ENCODE measurements at regions not wholly inside any gene's neighbourhood (a gene's known extent, or its start where the extent isn't known, plus 50 kb on each side); places are given as distances from the start of the nearest gene placed in this dataset.

DNA sequence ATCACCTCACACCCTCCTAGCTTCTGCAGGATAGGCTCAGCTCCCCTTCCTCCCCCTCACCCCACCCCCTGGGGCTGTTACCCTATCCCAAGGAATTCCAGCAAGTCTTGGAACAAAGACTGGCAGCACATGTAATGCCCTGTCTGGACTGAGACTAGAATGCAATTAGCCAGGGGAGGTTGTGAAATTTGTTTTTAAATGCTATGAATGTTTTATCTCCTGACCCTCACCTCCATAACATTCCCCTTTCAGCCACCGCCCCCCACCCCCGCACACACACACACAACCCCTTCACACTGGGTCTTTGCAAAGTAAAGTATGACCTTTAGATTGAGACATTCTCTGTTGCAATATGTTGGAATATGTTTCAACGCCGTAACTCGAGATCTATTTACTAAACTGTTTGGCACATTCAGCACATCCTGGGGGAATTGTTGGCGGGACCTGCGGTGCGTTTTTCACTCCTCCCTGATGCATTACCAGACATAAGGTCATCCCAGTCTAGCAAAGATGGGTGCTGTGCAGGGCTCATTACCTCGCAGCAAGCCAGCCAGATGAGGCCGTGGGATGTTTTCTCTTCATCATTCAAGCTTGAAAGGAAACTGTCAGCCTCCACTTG, 290.7 kb upstream of the SLC14A2 start:
- DNase-seq (ENCODE audit: low spot score in 2 of 2), result no peak
- Mint-ChIP-seq H3K9me3 (no peaks in the 10 kb centered on the region), H3K4me3 (no peak overlapping the region), H3K27ac (no peak overlapping the region), H3K4me1 (no peaks in the 10 kb centered on the region), H3K36me3 (no peaks in the 10 kb centered on the region)
- ATAC-seq, result no peak

DNA sequence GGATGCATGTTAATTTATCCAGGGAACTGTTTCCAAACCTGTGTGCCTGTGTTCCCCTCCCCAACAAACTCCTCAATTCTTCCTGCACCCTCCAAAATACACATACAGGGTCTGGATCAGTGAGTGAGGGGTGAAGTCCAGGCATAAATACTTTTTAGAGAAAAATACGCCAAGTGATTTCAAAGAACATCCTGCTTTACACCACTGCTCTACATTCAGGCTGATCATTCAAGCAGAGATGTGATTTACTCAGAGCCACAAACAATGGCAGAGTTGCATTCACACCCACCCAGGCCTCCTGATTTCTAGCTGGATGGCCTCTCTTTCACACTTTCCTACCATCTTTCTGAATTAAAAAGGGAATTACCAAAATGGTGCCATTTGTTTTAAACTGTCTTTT, 289.5 kb upstream of the SLC14A2 start:
- Mint-ChIP-seq H3K4me1 (no peaks in the 10 kb centered on the region), H3K9me3 (no peaks in the 10 kb centered on the region), H3K4me3 (no peak overlapping the region), H3K36me3 (no peaks in the 10 kb centered on the region), H3K27ac (no peak overlapping the region)
- DNase-seq (ENCODE audit: low spot score in 2 of 2) (no peak), ATAC-seq (no peak)

DNA sequence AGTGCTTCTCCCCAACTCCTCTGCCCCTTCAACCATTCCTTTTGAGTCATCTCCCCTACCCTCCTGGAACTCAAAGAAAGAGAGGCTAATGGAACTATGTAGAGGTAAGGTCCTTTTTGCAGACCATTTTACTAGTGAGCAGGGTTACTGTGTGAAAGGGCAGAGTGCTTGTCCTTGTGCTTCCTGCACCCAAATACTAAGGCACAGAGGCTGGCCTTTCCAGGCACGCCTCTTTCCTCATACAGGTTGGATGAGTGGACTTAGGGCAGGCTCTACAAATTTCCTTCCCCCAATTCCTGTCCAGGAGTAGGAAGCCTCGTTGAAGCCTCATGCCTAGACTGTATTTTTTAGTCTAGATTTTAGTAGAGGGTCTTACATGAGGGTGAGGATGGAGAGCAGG, 288.8 kb upstream of the SLC14A2 start:
- Mint-ChIP-seq H3K9me3 (no peaks in the 10 kb centered on the region), H3K4me1 (no peaks in the 10 kb centered on the region), H3K4me3 (no peak overlapping the region), H3K36me3 (no peaks in the 10 kb centered on the region), H3K27ac (no peak overlapping the region)
- ATAC-seq, result no peak
- no peak for DNase-seq (ENCODE audit: low spot score in 2 of 2)

DNA sequence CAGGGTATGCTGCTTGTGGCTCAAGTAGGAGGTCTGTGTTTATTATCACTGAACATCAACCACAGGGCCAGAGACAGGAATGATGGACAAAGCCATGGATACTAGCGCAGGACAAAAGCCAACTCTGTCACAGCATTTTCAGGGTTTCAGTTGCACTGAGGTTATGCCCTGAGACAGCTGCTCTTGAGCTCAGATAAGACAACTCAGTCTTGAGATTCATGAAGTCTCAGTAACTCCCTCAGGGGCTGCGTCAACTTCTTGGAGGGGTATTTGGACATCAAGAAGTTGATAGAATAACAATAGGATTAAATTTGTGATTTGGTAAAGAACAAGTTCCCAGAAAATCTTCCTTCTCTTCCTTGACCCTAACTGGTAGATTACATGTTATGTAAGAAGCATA, 287.0 kb upstream of the SLC14A2 start:
- H3K36me3 Mint-ChIP-seq, result no peaks in the 10 kb centered on the region
- no peak overlapping the region for H3K4me3 Mint-ChIP-seq
- no peaks in the 10 kb centered on the region for H3K4me1 Mint-ChIP-seq

GRCh38 chr18:45328811-45329210, 286.5 kb upstream of the SLC14A2 start:
- no peak for ATAC-seq

More for the DNA sequence above, 287.0 kb upstream of the SLC14A2 start:
- no peaks in the 10 kb centered on the region for H3K9me3 Mint-ChIP-seq
- DNase-seq (ENCODE audit: low spot score in 2 of 2) (no peak), ATAC-seq (no peak)
- H3K27ac Mint-ChIP-seq, result no peak overlapping the region

DNA sequence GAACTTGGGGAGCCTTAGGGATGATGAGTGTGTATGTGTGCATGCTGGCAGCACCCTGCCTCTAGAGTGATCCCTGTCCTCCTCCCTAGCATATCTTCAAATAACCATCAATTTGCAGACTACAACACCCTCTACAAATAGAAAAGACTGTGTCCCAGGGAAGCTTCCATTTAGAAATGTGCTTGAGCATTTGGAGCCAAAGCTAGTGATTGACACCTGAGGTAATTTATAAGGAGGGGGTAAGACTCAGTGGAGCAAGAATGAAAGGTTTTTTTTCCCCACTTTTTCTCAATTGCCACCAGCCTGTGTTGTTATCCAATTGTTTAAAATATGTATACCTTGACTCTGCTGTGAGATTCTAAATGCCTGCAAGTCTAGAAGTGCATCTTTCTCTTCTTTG, 286.0 kb upstream of the SLC14A2 start:
- no peaks in the 10 kb centered on the region for H3K9me3 Mint-ChIP-seq
- no peak for ATAC-seq
- no peaks in the 10 kb centered on the region for H3K36me3 Mint-ChIP-seq

More at GRCh38 chr18:45328811-45329210, 286.5 kb upstream of the SLC14A2 start:
- Mint-ChIP-seq H3K9me3 (no peaks in the 10 kb centered on the region), H3K4me3 (no peak overlapping the region), H3K27ac (no peak overlapping the region), H3K36me3 (no peaks in the 10 kb centered on the region), H3K4me1 (no peaks in the 10 kb centered on the region)
- DNase-seq (ENCODE audit: low spot score in 2 of 2), result no peak

GRCh38 chr18:45330170-45330594, 285.1 kb upstream of the SLC14A2 start:
- no peak for DNase-seq (ENCODE audit: low spot score in 2 of 2)
- Mint-ChIP-seq H3K9me3 (no peaks in the 10 kb centered on the region), H3K4me1 (no peaks in the 10 kb centered on the region), H3K27ac (no peak overlapping the region), H3K4me3 (no peak overlapping the region), H3K36me3 (no peaks in the 10 kb centered on the region)
- ATAC-seq, result no peak

More for the DNA sequence above, 286.0 kb upstream of the SLC14A2 start:
- no peaks in the 10 kb centered on the region for H3K4me1 Mint-ChIP-seq
- H3K4me3 Mint-ChIP-seq, result no peak overlapping the region
- no peak for DNase-seq (ENCODE audit: low spot score in 2 of 2)
- H3K27ac Mint-ChIP-seq, result no peak overlapping the region

DNA sequence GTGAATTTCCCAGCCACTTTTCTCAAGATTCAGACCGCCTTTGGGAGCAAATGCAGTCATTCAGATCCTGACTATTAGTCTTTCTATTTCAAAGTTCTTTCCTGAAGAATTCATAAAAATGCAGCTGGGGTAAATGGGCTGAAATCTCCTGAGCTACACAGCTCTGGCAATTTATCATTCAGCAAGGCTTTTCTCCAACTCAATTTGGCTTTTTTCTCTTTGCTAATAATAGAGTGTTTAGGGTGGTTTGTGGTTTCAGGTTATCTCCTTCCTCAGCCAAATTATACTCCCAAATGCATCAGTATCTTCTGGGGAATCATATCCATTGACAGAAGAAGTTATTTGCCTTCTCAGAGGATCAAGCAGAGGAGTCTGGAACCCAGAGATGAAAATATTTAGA, 282.4 kb upstream of the SLC14A2 start:
- no peaks in the 10 kb centered on the region for H3K9me3 Mint-ChIP-seq
- no peak overlapping the region for H3K27ac Mint-ChIP-seq
- H3K4me3 Mint-ChIP-seq, result no peak overlapping the region
- DNase-seq (ENCODE audit: low spot score in 2 of 2), result no peak
- no peak for ATAC-seq
- no peaks in the 10 kb centered on the region for H3K4me1 Mint-ChIP-seq
- H3K36me3 Mint-ChIP-seq, result no peaks in the 10 kb centered on the region

GRCh38 chr18:45334191-45334590, 281.1 kb upstream of the SLC14A2 start:
- H3K4me1 Mint-ChIP-seq, result no peaks in the 10 kb centered on the region
- no peak for ATAC-seq
- no peaks in the 10 kb centered on the region for H3K36me3 Mint-ChIP-seq

DNA sequence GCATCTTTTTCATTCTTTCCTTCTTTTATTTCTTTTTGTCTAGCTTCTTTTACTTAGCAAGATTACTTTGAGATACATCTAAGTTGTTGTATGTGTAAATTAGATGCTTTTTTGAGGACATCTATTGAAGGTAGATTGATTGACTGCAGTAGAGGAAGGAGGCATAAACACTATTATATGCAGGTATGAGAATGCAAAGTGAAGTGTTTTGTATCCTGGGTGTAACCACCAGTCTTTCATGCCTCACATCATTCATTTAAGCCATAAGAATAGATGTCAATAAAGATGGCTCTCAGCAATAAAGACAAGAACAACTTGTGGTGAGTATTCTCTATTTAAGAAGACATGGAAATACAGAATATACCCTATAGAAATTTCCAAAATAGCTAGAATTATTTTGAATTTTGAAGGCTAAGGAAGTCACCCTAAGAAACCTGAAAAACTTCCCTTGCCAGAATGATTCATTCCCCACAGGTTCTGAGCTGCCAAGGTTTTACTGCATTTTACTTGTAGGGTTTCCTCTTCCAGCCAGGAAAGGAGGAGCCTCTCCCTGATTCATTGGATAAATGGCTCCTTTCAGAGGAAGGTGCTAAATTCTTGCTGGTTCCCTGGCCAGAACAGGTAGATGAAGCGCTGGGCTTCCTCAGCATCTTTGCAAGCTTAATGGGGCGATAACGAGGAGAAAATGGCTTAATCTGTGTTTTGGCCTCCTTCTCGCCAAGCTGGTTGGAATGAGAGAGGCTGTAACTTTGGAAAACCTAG, 279.8 kb upstream of the SLC14A2 start:
- no peak overlapping the region for H3K27ac Mint-ChIP-seq
- H3K9me3 Mint-ChIP-seq, result no peaks in the 10 kb centered on the region
- H3K4me1 Mint-ChIP-seq, result no peaks in the 10 kb centered on the region
- no peak overlapping the region for H3K4me3 Mint-ChIP-seq
- ATAC-seq (no peak), DNase-seq (ENCODE audit: low spot score in 2 of 2) (no peak)
- no peaks in the 10 kb centered on the region for H3K36me3 Mint-ChIP-seq

More at GRCh38 chr18:45334191-45334590, 281.1 kb upstream of the SLC14A2 start:
- Mint-ChIP-seq H3K4me3 (no peak overlapping the region), H3K9me3 (no peaks in the 10 kb centered on the region), H3K27ac (no peak overlapping the region)
- no peak for DNase-seq (ENCODE audit: low spot score in 2 of 2)

DNA sequence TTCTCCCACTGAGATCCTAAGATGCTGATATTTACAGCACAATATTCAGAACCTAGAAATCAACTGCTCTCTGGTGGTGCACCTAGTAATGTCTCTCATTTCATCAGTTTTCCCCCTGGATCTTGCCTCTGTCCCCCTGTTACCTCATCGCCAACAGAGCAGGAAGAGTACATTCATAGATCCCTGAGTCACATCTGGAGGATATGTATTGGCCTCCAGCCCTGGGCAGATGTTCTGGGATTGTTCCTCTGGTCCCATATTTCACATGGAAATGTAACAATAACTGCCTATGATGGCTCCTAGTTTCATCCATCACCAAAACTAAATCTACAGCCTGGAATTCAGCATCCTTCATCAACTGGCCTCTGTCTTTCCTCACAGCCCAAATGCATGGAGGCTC, 278.8 kb upstream of the SLC14A2 start:
- Mint-ChIP-seq H3K9me3 (no peaks in the 10 kb centered on the region), H3K4me1 (no peaks in the 10 kb centered on the region), H3K4me3 (no peak overlapping the region), H3K27ac (no peak overlapping the region), H3K36me3 (no peaks in the 10 kb centered on the region)
- DNase-seq (ENCODE audit: low spot score in 2 of 2) (no peak), ATAC-seq (no peak)

DNA sequence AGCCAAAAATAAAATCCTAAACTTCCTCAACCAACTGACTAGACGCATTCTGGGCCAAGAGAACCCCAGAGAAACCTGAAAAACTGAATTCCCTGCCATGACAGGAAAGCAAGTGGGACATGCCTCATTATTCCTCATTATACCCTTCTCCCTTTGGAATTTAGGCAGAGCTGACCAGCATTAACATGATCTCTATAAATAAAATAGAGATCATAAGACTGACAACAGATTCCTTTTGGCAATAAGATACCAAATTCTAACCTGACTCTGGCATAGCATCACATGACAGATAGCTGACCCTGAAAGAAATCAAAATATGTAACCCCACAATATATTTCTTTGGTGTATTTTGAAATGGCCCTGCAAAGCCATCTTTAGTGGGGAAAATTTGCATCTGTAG, 277.8 kb upstream of the SLC14A2 start:
- H3K4me1 Mint-ChIP-seq, result no peaks in the 10 kb centered on the region
- no peaks in the 10 kb centered on the region for H3K9me3 Mint-ChIP-seq
- H3K4me3 Mint-ChIP-seq, result no peak overlapping the region
- no peak overlapping the region for H3K27ac Mint-ChIP-seq
- DNase-seq (ENCODE audit: low spot score in 2 of 2) (no peak), ATAC-seq (no peak)
- H3K36me3 Mint-ChIP-seq, result no peaks in the 10 kb centered on the region

- no peaks in the 10 kb centered on the region for H3K36me3 Mint-ChIP-seq
- H3K4me1 Mint-ChIP-seq, result no peaks in the 10 kb centered on the region
- no peak for ATAC-seq
Observed at GRCh38 chr18:45339810-45340550, 275.3 kb upstream of the SLC14A2 start.

GRCh38 chr18:45340884-45341283, 274.4 kb upstream of the SLC14A2 start:
- Mint-ChIP-seq H3K27ac (no peak overlapping the region), H3K9me3 (no peaks in the 10 kb centered on the region), H3K36me3 (no peaks in the 10 kb centered on the region), H3K4me1 (no peaks in the 10 kb centered on the region), H3K4me3 (no peak overlapping the region)
- no peak for ATAC-seq
- no peak for DNase-seq (ENCODE audit: low spot score in 2 of 2)

More at GRCh38 chr18:45339810-45340550, 275.3 kb upstream of the SLC14A2 start:
- Mint-ChIP-seq H3K4me3 (no peak overlapping the region), H3K27ac (no peak overlapping the region), H3K9me3 (no peaks in the 10 kb centered on the region)
- DNase-seq (ENCODE audit: low spot score in 2 of 2), result no peak

DNA sequence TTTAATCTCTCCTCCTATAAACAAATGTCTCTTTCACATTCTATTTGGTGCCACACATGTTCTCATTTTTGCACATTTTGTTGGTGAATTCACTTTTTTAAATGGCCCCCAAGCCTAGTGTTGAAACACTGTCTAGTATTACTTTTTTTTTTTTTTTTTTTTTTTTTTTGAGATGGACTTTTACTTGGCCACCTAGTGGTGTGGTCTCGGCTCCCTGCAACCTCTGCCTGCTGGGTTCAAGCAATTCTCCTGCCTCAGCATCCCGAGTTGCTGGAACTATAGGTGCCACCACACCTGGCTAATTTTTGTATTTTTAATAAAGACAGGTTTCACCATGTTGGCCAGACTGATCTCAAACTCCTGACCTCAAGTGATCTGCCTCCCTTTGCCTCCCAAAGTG, 273.8 kb upstream of the SLC14A2 start:
- no peaks in the 10 kb centered on the region for H3K9me3 Mint-ChIP-seq
- H3K36me3 Mint-ChIP-seq, result no peaks in the 10 kb centered on the region
- no peaks in the 10 kb centered on the region for H3K4me1 Mint-ChIP-seq
- DNase-seq (ENCODE audit: low spot score in 2 of 2) (no peak), ATAC-seq (no peak)
- no peak overlapping the region for H3K27ac Mint-ChIP-seq
- no peak overlapping the region for H3K4me3 Mint-ChIP-seq

GRCh38 chr18:45342166-45342565, 273.1 kb upstream of the SLC14A2 start:
- no peak for DNase-seq (ENCODE audit: low spot score in 2 of 2)
- Mint-ChIP-seq H3K36me3 (no peaks in the 10 kb centered on the region), H3K27ac (no peak overlapping the region), H3K9me3 (no peaks in the 10 kb centered on the region), H3K4me3 (no peak overlapping the region), H3K4me1 (no peaks in the 10 kb centered on the region)
- no peak for ATAC-seq
